ENCODE measurements at regions not wholly inside any gene's neighbourhood (a gene's known extent, or its start where the extent isn't known, plus 50 kb on each side); places are given as distances from the start of the nearest gene placed in this dataset.

- Histone ChIP-seq H4K20me1 (ENCODE audit: insufficient read depth, low read length) (no peaks in the 10 kb centered on the region), H3K4me3 (ENCODE audit: low read length) (no peak overlapping the region), H3K79me2 (ENCODE audit: low read length) (no peaks in the 10 kb centered on the region), H3F3A (ENCODE audit: insufficient read depth, low read length) (no peaks in the 10 kb centered on the region), H3K27me3 (replicated peaks; ENCODE audit: insufficient read depth, low read length) (no peaks in the 10 kb centered on the region), H3K36me3 (replicated peaks; ENCODE audit: insufficient read depth, low read length) (no peaks in the 10 kb centered on the region), H2AFZ (ENCODE audit: low read length) (no peak overlapping the region), H3K9me3 (replicated peaks; ENCODE audit: insufficient read depth, low read length) (no peaks in the 10 kb centered on the region), H3K27ac (ENCODE audit: low read length) (no peak overlapping the region), H3K4me1 (ENCODE audit: low read length) (no peaks in the 10 kb centered on the region), H3K9me2 (replicated peaks; ENCODE audit: insufficient read depth, low read length) (no peaks in the 10 kb centered on the region), H3K9ac (ENCODE audit: low read length) (no peak overlapping the region), H3K4me2 (ENCODE audit: low read depth, low read length) (no peak overlapping the region)
- no peak for DNase-seq
- TF ChIP-seq CTCF (IDR thresholded peaks at IDR 0.05; ENCODE audit: low read length) (no peak), EZH2phosphoT487 (IDR thresholded peaks at IDR 0.05; ENCODE audit: low read length) (no peak), EZH2 (optimal IDR thresholded peaks at IDR 0.05; ENCODE audit: low read depth, low read length) (no peak)
Observed at GRCh38 chr6:92174398-92175073, 1244.8 kb downstream of the EPHA7 start.

GRCh38 chr6:92169506-92169905 is 1249.9 kb downstream of the EPHA7 start:
- Histone ChIP-seq H2AFZ (ENCODE audit: low read length) (no peak overlapping the region), H3K4me1 (ENCODE audit: low read length) (no peaks in the 10 kb centered on the region), H3K4me2 (ENCODE audit: low read depth, low read length) (no peak overlapping the region)

GRCh38 chr6:92166666-92167065 is 1252.7 kb downstream of the EPHA7 start:
- Histone ChIP-seq H3K9ac (ENCODE audit: low read length) (no peak overlapping the region), H3K4me2 (ENCODE audit: low read depth, low read length) (no peak overlapping the region), H4K20me1 (ENCODE audit: insufficient read depth, low read length) (no peaks in the 10 kb centered on the region), H2AFZ (ENCODE audit: low read length) (no peak overlapping the region), H3K9me2 (replicated peaks; ENCODE audit: insufficient read depth, low read length) (no peaks in the 10 kb centered on the region), H3K4me3 (ENCODE audit: low read length) (no peak overlapping the region), H3K79me2 (ENCODE audit: low read length) (no peaks in the 10 kb centered on the region), H3K36me3 (replicated peaks; ENCODE audit: insufficient read depth, low read length) (no peaks in the 10 kb centered on the region), H3K27ac (ENCODE audit: low read length) (no peak overlapping the region), H3F3A (ENCODE audit: insufficient read depth, low read length) (no peaks in the 10 kb centered on the region), H3K9me3 (replicated peaks; ENCODE audit: insufficient read depth, low read length) (no peaks in the 10 kb centered on the region), H3K27me3 (replicated peaks; ENCODE audit: insufficient read depth, low read length) (no peaks in the 10 kb centered on the region), H3K4me1 (ENCODE audit: low read length) (no peaks in the 10 kb centered on the region)
- no peak for TF ChIP-seq EZH2phosphoT487 (IDR thresholded peaks at IDR 0.05; ENCODE audit: low read length)
- no peak for TF ChIP-seq CTCF (IDR thresholded peaks at IDR 0.05; ENCODE audit: low read length)
- no peak for TF ChIP-seq EZH2 (optimal IDR thresholded peaks at IDR 0.05; ENCODE audit: low read depth, low read length)
- no peak for DNase-seq

More at GRCh38 chr6:92169506-92169905, 1249.9 kb downstream of the EPHA7 start:
- no peak overlapping the region for H3K4me3 ChIP-seq (ENCODE audit: low read length)
- no peaks in the 10 kb centered on the region for H3K9me3 ChIP-seq (replicated peaks; ENCODE audit: insufficient read depth, low read length)
- DNase-seq: no peak
- H3K27ac ChIP-seq (ENCODE audit: low read length): no peak overlapping the region
- H3K36me3 ChIP-seq (replicated peaks; ENCODE audit: insufficient read depth, low read length): no peaks in the 10 kb centered on the region
- TF ChIP-seq CTCF (IDR thresholded peaks at IDR 0.05; ENCODE audit: low read length) (no peak), EZH2 (optimal IDR thresholded peaks at IDR 0.05; ENCODE audit: low read depth, low read length) (no peak)
- no peak overlapping the region for H3K9ac ChIP-seq (ENCODE audit: low read length)
- no peaks in the 10 kb centered on the region for H3K9me2 ChIP-seq (replicated peaks; ENCODE audit: insufficient read depth, low read length)
- no peaks in the 10 kb centered on the region for H3K27me3 ChIP-seq (replicated peaks; ENCODE audit: insufficient read depth, low read length)
- no peaks in the 10 kb centered on the region for H3F3A ChIP-seq (ENCODE audit: insufficient read depth, low read length)
- no peaks in the 10 kb centered on the region for H4K20me1 ChIP-seq (ENCODE audit: insufficient read depth, low read length)
- no peaks in the 10 kb centered on the region for H3K79me2 ChIP-seq (ENCODE audit: low read length)

Measured in MM.1S (cell line).